DND-41 (cell line): ENCODE measurements at regions not wholly inside any gene's neighbourhood (a gene's known extent, or its start where the extent isn't known, plus 50 kb on each side); places are given as distances from the start of the nearest gene placed in this dataset.

Experiments
- ATAC-seq: fragments of 200-7000 bp; cut with Tn5 transposase; 3 replicates; pipeline ENCODE4 v1.9.1; 2021; ENCODE audit warnings: low read depth; ENCODE audit not compliant: insufficient read depth
- DNase-seq: peaks from one replicate; pipeline ENCODE4 v3.0.0-alpha.2; 2020
- H2AFZ ChIP-seq: 2 replicates; pipeline ENCODE4 v1.6.0; 2012; ENCODE audit warnings: low read depth, low read length
- H3K27ac ChIP-seq: 2 replicates; pipeline ENCODE4 v1.5.1; 2012; ENCODE audit warnings: low read length, inconsistent platforms
- H3K27me3 ChIP-seq: fragments of 200-600 bp; sonication (generic); 2 replicates; pipeline ENCODE4 v1.6.0; 2012; ENCODE audit warnings: low read length, mild to moderate bottlenecking, inconsistent platforms; ENCODE audit not compliant: insufficient read depth, poor library complexity
- H3K36me3 ChIP-seq: 2 replicates; pipeline ENCODE4 v1.5.1; 2012; ENCODE audit warnings: low read length, inconsistent platforms; ENCODE audit not compliant: insufficient read depth
- H3K4me1 ChIP-seq: 2 replicates; pipeline ENCODE4 v1.5.1; 2012; ENCODE audit warnings: mild to moderate bottlenecking, low read length; ENCODE audit not compliant: insufficient read depth
- H3K4me2 ChIP-seq: 2 replicates; pipeline ENCODE4 v1.6.0; 2012; ENCODE audit warnings: mild to moderate bottlenecking, moderate library complexity, low read length, inconsistent platforms; ENCODE audit not compliant: insufficient read depth
- H3K4me3 ChIP-seq, 2 experiments: fragments of 200-600 bp in 1 of 2; shearing (Covaris generic) in 1 of 2; 2 replicates each; pipeline ENCODE4 v1.5.1; 2012 to 2016; ENCODE audit warnings: inconsistent platforms in 2 of 2, low read length in 2 of 2, mild to moderate bottlenecking in 2 of 2, low read depth in 1 of 2, moderate library complexity in 1 of 2
- H3K79me2 ChIP-seq: 2 replicates; pipeline ENCODE4 v1.6.0; 2012; ENCODE audit warnings: low read length, inconsistent platforms; ENCODE audit not compliant: insufficient read depth
- H3K9ac ChIP-seq: 2 replicates; pipeline ENCODE4 v1.6.0; 2012; ENCODE audit warnings: low read depth, mild to moderate bottlenecking, inconsistent platforms, low read length, moderate library complexity
- H3K9me3 ChIP-seq: 2 replicates; pipeline ENCODE4 v1.5.1; 2012; ENCODE audit warnings: low read length, moderate library complexity, mild to moderate bottlenecking, inconsistent platforms; ENCODE audit not compliant: insufficient read depth, severe bottlenecking
- H4K20me1 ChIP-seq: 2 replicates; pipeline ENCODE4 v1.6.0; 2012; ENCODE audit warnings: low read length; ENCODE audit not compliant: insufficient read depth
- CTCF ChIP-seq: IDR thresholded peaks from 2 replicates; pipeline ENCODE4 v1.5.1; 2012; ENCODE audit warnings: borderline replicate concordance, low read length, moderate library complexity, mild to moderate bottlenecking; ENCODE audit not compliant: poor library complexity, severe bottlenecking; ENCODE audit errors: extremely low read depth
- EZH2 ChIP-seq: IDR thresholded peaks from 3 replicates; pipeline ENCODE4 v1.6.1; 2012; ENCODE audit warnings: borderline replicate concordance, low read depth, mild to moderate bottlenecking, moderate library complexity, low read length, inconsistent platforms; ENCODE audit not compliant: severe bottlenecking

GRCh38 chr4:31613946-31614623 is 893.9 kb downstream of the PCDH7 start:
- Histone ChIP-seq H3K9ac (no peak overlapping the region), H3K27ac (no peak overlapping the region), H3K4me1 (no peaks in the 10 kb centered on the region), H3K4me2 (no peak overlapping the region), H3K27me3 (no peaks in the 10 kb centered on the region), H3K4me3 (no peak overlapping the region), H2AFZ (no peak overlapping the region), H4K20me1 (no peaks in the 10 kb centered on the region), H3K9me3 (no peaks in the 10 kb centered on the region), H3K79me2 (no peaks in the 10 kb centered on the region), H3K36me3 (no peaks in the 10 kb centered on the region)
- TF ChIP-seq EZH2 (no peak), CTCF (no peak)
- DNase-seq (no peak), ATAC-seq (no peak)

- Histone ChIP-seq H3K4me3 (no peak overlapping the region), H3K36me3 (no peaks in the 10 kb centered on the region), H3K4me1 (no peaks in the 10 kb centered on the region), H3K4me2 (no peak overlapping the region), H3K79me2 (no peaks in the 10 kb centered on the region), H3K27me3 (no peaks in the 10 kb centered on the region), H3K27ac (no peak overlapping the region), H3K9ac (no peak overlapping the region), H2AFZ (no peak overlapping the region), H3K9me3 (no peaks in the 10 kb centered on the region), H4K20me1 (no peaks in the 10 kb centered on the region)
- DNase-seq (no peak), ATAC-seq (no peak)
- TF ChIP-seq EZH2 (no peak), CTCF (no peak)
Measured at GRCh38 chr4:31617667-31618066, 897.5 kb downstream of the PCDH7 start.

GRCh38 chr4:31620476-31620875 is 900.3 kb downstream of the PCDH7 start:
- Histone ChIP-seq H3K27me3 (no peaks in the 10 kb centered on the region), H2AFZ (no peak overlapping the region), H3K9ac (no peak overlapping the region), H3K4me3 (no peak overlapping the region), H3K4me2 (no peak overlapping the region), H4K20me1 (no peaks in the 10 kb centered on the region), H3K27ac (no peak overlapping the region), H3K9me3 (no peaks in the 10 kb centered on the region), H3K79me2 (no peaks in the 10 kb centered on the region), H3K36me3 (no peaks in the 10 kb centered on the region), H3K4me1 (no peaks in the 10 kb centered on the region)
- no peak for ATAC-seq
- TF ChIP-seq CTCF (no peak), EZH2 (no peak)
- DNase-seq = no peak
